Tibial artery (tissue), 4 donors: ENCODE measurements at regions not wholly inside any gene's neighbourhood (a gene's known extent, or its start where the extent isn't known, plus 50 kb on each side); places are given as distances from the start of the nearest gene placed in this dataset.
"Not testable (repeated sequence)": the region's sequence is repeated elsewhere in the genome, so short reads cannot be mapped to it uniquely, and the experiment has no call there.

ENCODE experiments used
- DNase-seq, 2 donors: peaks; one replicate each; pipeline ENCODE4 v3.0.0-alpha.2; 2019
- H3K27ac ChIP-seq, 2 donors: fragments of 200-600 bp; sonication (generic) in 1 of 2; 1 replicate in 1 of 2; 2 replicates in 1 of 2; pipeline ENCODE4 v1.5.1; 2018 to 2019; ENCODE audit warnings: mild to moderate bottlenecking in 1 of 2
- H3K27me3 ChIP-seq, 2 donors: fragments of 200-600 bp; sonication (generic) in 1 of 2; one replicate each; pipeline versions ENCODE4 v1.5.1 to v1.6.0; 2016 to 2019
- H3K36me3 ChIP-seq, 3 donors: fragments of 200-600 bp; sonication (generic) in 2 of 3; one replicate each; pipeline ENCODE4 v1.5.1; 2016 to 2019; ENCODE audit warnings: mild to moderate bottlenecking in 2 of 3
- H3K4me1 ChIP-seq, 4 donors: fragments of 200-600 bp; sonication (generic) in 2 of 4; 1 replicate in 3 of 4; 2 replicates in 1 of 4; pipeline ENCODE4 v1.5.1; 2016 to 2019
- H3K4me3 ChIP-seq, 2 donors: fragments of 200-600 bp; sonication (generic) in 1 of 2; 1 replicate in 1 of 2; 2 replicates in 1 of 2; pipeline ENCODE4 v1.5.1; 2018 to 2019; ENCODE audit warnings: mild to moderate bottlenecking in 2 of 2
- H3K9me3 ChIP-seq, 3 donors: fragments of 200-600 bp; sonication (generic) in 1 of 3; one replicate each; pipeline ENCODE4 v1.5.1; 2016 to 2019
- intact Hi-C: fragments of 100-400 bp; cut with DNase I; formaldehyde crosslinking; loops from one replicate; pipeline ENCODE4 v1.15.0; 2023; ENCODE audit warnings: low total_unique reads
- TF ChIP-seq, protein P1 (sequence below), 2 experiments: fragments of 200-600 bp in 1 of 2; fragments of 450-650 bp in 1 of 2; IDR thresholded peaks; one replicate each; pipeline ENCODE4 v1.5.1; 2017 to 2019; ENCODE audit warnings: antibody characterized with exemption in 2 of 2, mild to moderate bottlenecking in 1 of 2, moderate library complexity in 1 of 2

GRCh38 chr2:201946746-201947145, 86.9 kb upstream of the FZD7 start:
- H3K27ac ChIP-seq, intact Hi-C loops, H3K27me3 ChIP-seq, H3K4me3 ChIP-seq, H3K4me1 ChIP-seq, DNase-seq, H3K36me3 ChIP-seq, H3K9me3 ChIP-seq: not testable (repeated sequence)

- H3K4me3 ChIP-seq = no peak overlapping the region
- H3K36me3 ChIP-seq = no peaks in the 10 kb centered on the region
- H3K4me1 ChIP-seq = no peaks in the 10 kb centered on the region
- TF ChIP-seq, protein P1, sequence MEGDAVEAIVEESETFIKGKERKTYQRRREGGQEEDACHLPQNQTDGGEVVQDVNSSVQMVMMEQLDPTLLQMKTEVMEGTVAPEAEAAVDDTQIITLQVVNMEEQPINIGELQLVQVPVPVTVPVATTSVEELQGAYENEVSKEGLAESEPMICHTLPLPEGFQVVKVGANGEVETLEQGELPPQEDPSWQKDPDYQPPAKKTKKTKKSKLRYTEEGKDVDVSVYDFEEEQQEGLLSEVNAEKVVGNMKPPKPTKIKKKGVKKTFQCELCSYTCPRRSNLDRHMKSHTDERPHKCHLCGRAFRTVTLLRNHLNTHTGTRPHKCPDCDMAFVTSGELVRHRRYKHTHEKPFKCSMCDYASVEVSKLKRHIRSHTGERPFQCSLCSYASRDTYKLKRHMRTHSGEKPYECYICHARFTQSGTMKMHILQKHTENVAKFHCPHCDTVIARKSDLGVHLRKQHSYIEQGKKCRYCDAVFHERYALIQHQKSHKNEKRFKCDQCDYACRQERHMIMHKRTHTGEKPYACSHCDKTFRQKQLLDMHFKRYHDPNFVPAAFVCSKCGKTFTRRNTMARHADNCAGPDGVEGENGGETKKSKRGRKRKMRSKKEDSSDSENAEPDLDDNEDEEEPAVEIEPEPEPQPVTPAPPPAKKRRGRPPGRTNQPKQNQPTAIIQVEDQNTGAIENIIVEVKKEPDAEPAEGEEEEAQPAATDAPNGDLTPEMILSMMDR (IDR thresholded peaks at IDR 0.05) = no peak
- intact Hi-C loops = no loop called here
- H3K27ac ChIP-seq = no peak overlapping the region
- H3K27me3 ChIP-seq = no peaks in the 10 kb centered on the region
- no peaks in the 10 kb centered on the region for H3K9me3 ChIP-seq
- DNase-seq = no peak
Observed at GRCh38 chr2:201947287-201947686, 86.4 kb upstream of the FZD7 start.

DNA sequence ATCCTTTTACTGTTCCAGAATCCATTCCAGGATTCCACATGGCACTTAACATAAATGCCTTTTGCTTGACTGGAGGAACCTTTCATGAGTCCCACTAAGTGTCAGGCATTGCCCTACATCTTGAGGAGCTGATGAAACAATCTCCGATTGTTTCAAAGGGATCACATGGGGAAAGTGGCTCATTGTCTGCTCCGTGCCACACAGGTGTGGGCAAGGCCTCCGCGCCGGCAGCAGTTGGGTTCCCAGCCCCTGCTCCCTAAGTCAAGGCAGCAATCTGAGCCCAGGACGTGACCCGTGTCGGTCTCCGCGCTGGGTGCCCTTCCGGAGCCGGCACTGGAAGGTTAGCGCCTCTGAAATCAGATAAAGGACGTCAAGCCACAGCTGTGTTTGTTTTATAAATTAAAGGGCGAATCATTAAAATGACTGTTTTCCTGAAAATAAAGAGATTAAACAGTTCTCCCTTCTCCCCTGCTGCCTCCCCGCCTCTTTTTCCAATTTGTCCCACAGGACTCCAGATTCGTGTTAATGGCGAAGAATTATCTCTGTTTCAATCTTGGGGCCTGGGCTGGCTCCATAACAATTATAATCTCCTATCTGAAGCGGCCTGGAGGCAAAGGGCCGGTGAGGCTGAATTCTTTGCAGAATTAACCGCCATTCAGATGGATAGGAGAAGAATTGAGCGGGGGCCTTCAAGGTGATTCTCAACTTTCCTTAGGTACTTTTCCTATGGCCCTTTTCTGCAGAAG, 84.3 kb upstream of the FZD7 start:
- Histone ChIP-seq H3K27me3 (no peaks in the 10 kb centered on the region), H3K4me3 (no peak overlapping the region), H3K9me3 (no peaks in the 10 kb centered on the region), H3K27ac (no peak overlapping the region), H3K36me3 (no peaks in the 10 kb centered on the region), H3K4me1 (peaks cover 0 to 7% (median 2%) of the 10 kb centered on the region in 4 donors)
- intact Hi-C loops = no loop called here
- TF ChIP-seq, protein P1 (IDR thresholded peaks at IDR 0.05) = no peak
- no peak for DNase-seq

DNA sequence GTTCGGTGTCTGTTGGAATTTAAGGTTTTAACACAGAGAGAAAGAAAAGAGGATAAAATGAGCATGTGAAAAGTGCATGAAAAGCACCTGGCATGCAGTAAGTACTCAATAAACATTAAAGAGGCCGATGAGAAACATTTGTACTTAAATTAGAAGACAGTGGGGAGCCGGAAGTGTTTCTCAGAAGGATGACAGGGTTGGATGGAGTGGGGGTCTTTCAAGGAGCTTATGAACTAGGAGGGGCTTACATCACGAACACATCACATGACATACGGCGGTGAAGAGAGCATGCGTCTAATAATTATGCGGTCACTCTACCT, 83.8 kb upstream of the FZD7 start:
- intact Hi-C loops = no loop called here
- H3K27ac ChIP-seq = no peak overlapping the region

DNA sequence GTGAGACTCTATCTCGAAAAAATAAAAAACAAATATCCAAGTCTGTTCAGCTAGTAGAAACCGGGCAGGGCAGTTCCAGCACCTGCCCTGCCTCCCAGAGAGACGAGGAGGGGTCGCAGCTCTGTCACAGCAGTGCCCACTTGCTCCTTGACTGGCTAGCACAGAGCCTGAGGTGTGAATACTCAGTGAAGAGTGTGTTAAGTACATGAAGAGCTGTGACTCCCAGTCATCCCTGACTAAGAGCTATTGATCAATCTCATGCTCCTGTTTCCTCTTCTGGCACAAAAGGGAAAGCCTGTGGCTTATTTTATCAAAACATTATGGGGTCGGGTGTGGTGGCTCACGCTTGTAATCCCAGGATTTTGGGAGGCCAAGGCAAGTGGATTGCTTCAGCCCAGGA, 83.0 kb upstream of the FZD7 start:
- no peak for DNase-seq

More for the DNA sequence above, 83.8 kb upstream of the FZD7 start:
- DNase-seq = no peak
- no peaks in the 10 kb centered on the region for H3K9me3 ChIP-seq
- H3K4me3 ChIP-seq = no peak overlapping the region
- peaks cover 0 to 7% (median 2%) of the 10 kb centered on the region in 4 donors for H3K4me1 ChIP-seq
- H3K27me3 ChIP-seq = no peaks in the 10 kb centered on the region
- H3K36me3 ChIP-seq = no peaks in the 10 kb centered on the region
- TF ChIP-seq, protein P1 (IDR thresholded peaks at IDR 0.05) = no peak

GRCh38 chr2:201952187-201952586, 81.5 kb upstream of the FZD7 start:
- H3K4me1 ChIP-seq = peaks cover 0 to 15% (median 2%) of the 10 kb centered on the region in 4 donors
- no peaks in the 10 kb centered on the region for H3K27me3 ChIP-seq
- no peaks in the 10 kb centered on the region for H3K36me3 ChIP-seq
- no peaks in the 10 kb centered on the region for H3K9me3 ChIP-seq
- no peak overlapping the region for H3K4me3 ChIP-seq
- no peak overlapping the region for H3K27ac ChIP-seq
- intact Hi-C loops = no loop called here
- no peak for DNase-seq
- TF ChIP-seq, protein P1 (IDR thresholded peaks at IDR 0.05) = no peak

More for the DNA sequence above, 83.0 kb upstream of the FZD7 start:
- Histone ChIP-seq H3K4me1 (peaks cover 0 to 7% (median 2%) of the 10 kb centered on the region in 4 donors), H3K9me3 (no peaks in the 10 kb centered on the region), H3K27me3 (no peaks in the 10 kb centered on the region), H3K4me3 (no peak overlapping the region), H3K36me3 (no peaks in the 10 kb centered on the region), H3K27ac (no peak overlapping the region)
- intact Hi-C loops = no loop called here
- TF ChIP-seq, protein P1 (IDR thresholded peaks at IDR 0.05) = no peak
